Upper lobe of left lung (tissue), 4 donors: ENCODE measurements at regions not wholly inside any gene's neighbourhood (a gene's known extent, or its start where the extent isn't known, plus 50 kb on each side); places are given as distances from the start of the nearest gene placed in this dataset.
"Not testable (repeated sequence)": the region's sequence is repeated elsewhere in the genome, so short reads cannot be mapped to it uniquely, and the experiment has no call there.

ENCODE experiments used
- EP300 ChIP-seq, 4 donors: sonication (generic); formaldehyde crosslinking; IDR thresholded peaks; one replicate each; pipeline ENCODE4 v1.5.1; 2017; ENCODE audit warnings: antibody characterized with exemption in 4 of 4, control low read depth in 2 of 4
- POLR2AphosphoS5 ChIP-seq, 2 donors: sonication (generic); formaldehyde crosslinking; IDR thresholded peaks; one replicate each; pipeline ENCODE4 v1.5.1; 2017; ENCODE audit warnings: antibody characterized with exemption in 2 of 2

GRCh38 chr9:40322730-40323129 lies 805.8 kb downstream of the FOXD4L6 start:
- not testable (repeated sequence) for TF ChIP-seq EP300, POLR2AphosphoS5 (IDR thresholded peaks at IDR 0.05)
